H1 (cell line): ENCODE measurements at regions not wholly inside any gene's neighbourhood (a gene's known extent, or its start where the extent isn't known, plus 50 kb on each side); places are given as distances from the start of the nearest gene placed in this dataset.

ENCODE experiments used
- CTCF ChIA-PET: fragments of 300-600 bp; sonication (Branson Sonifier 250); formaldehyde crosslinking; loops from one replicate; lab custom pipeline; 2021; ENCODE audit not compliant: partially characterized antibody; lab: Charles Lee
- POLR2A ChIA-PET: fragments of 300-600 bp; sonication (Branson Sonifier 250); formaldehyde crosslinking; loops from one replicate; lab custom pipeline; 2021; ENCODE audit warnings: inconsistent platforms; ENCODE audit not compliant: partially characterized antibody; lab: Charles Lee
- DNase-seq, 2 experiments: peaks; one replicate each; pipeline versions ENCODE4 v3.0.0 to v3.0.0-alpha.2; 2010 to 2022; ENCODE audit warnings: low spot score in 2 of 2, low read depth in 1 of 2, mixed read lengths in 1 of 2
- FAIRE-seq: peaks from 2 replicates; lab custom pipeline; 2011; peaks lifted over from hg19 to GRCh38; lab: Jason Lieb, UNC
- H2AFZ ChIP-seq: 2 replicates; pipeline ENCODE4 v1.8.1; 2012; ENCODE audit warnings: low read length, inconsistent platforms
- H2AK5ac ChIP-seq: 2 replicates; pipeline ENCODE4 v1.6.1; 2013; ENCODE audit warnings: low read depth, low read length
- H2BK120ac ChIP-seq: replicated peaks from 2 replicates; pipeline ENCODE3; 2013; ENCODE audit warnings: low read depth, low read length, inconsistent platforms
- H2BK12ac ChIP-seq: 2 replicates; pipeline ENCODE4 v1.6.1; 2013; ENCODE audit warnings: low read depth, low read length
- H2BK15ac ChIP-seq: 2 replicates; pipeline ENCODE4 v1.6.1; 2013; ENCODE audit warnings: low read length
- H2BK20ac ChIP-seq: 2 replicates; pipeline ENCODE4 v1.6.1; 2013; ENCODE audit warnings: low read length
- H2BK5ac ChIP-seq: 2 replicates; pipeline ENCODE4 v1.6.1; 2013; ENCODE audit warnings: low read depth, low read length
- H3K14ac ChIP-seq: 2 replicates; pipeline ENCODE4 v1.6.1; 2013; ENCODE audit warnings: inconsistent platforms; ENCODE audit not compliant: insufficient read length
- H3K18ac ChIP-seq: 2 replicates; pipeline ENCODE4 v1.6.1; 2013; ENCODE audit warnings: low read length; ENCODE audit errors: extremely low read depth
- H3K23ac ChIP-seq: 2 replicates; pipeline ENCODE4 v1.6.1; 2013; ENCODE audit warnings: inconsistent platforms; ENCODE audit not compliant: insufficient read length
- H3K23me2 ChIP-seq: 2 replicates; pipeline ENCODE4 v1.6.1; 2013; ENCODE audit warnings: low read depth, low read length
- H3K27ac ChIP-seq: 2 replicates; pipeline ENCODE4 v1.6.1; 2011; ENCODE audit warnings: low read depth, low read length, inconsistent platforms
- H3K27me3 ChIP-seq, 4 experiments: replicated peaks in 1 of 4; 1 replicate in 1 of 4; 2 replicates in 3 of 4; pipeline versions ENCODE4 v1.6.1 to v1.8.1; 2011 to 2013; ENCODE audit warnings: low read length in 3 of 4, mild to moderate bottlenecking in 3 of 4, inconsistent platforms in 2 of 4, mixed read lengths in 2 of 4, moderate library complexity in 1 of 4; ENCODE audit not compliant: control insufficient read depth in 3 of 4, insufficient read depth in 3 of 4; ENCODE audit errors: extremely low read depth in 1 of 4
- H3K36me3 ChIP-seq, 4 experiments: 2 replicates each; pipeline versions ENCODE4 v1.6.1 to v1.8.1; 2011 to 2013; ENCODE audit warnings: mild to moderate bottlenecking in 4 of 4, low read length in 3 of 4, moderate library complexity in 2 of 4, control low read depth in 1 of 4, inconsistent platforms in 1 of 4; ENCODE audit not compliant: insufficient read depth in 4 of 4, control insufficient read depth in 2 of 4
- H3K4ac ChIP-seq: replicated peaks from 2 replicates; pipeline ENCODE3; 2013; ENCODE audit warnings: low read length, low read depth, mixed read lengths, inconsistent platforms; ENCODE audit not compliant: insufficient read length
- H3K4me1 ChIP-seq, 4 experiments: replicated peaks in 1 of 4; 1 replicate in 1 of 4; 2 replicates in 3 of 4; pipeline versions ENCODE4 v1.6.1 to v1.8.1; 2011 to 2013; ENCODE audit warnings: low read length in 3 of 4, inconsistent platforms in 2 of 4, mixed read lengths in 1 of 4; ENCODE audit not compliant: insufficient read depth in 4 of 4, control insufficient read depth in 3 of 4
- H3K4me2 ChIP-seq, 2 experiments: 2 replicates each; pipeline versions ENCODE4 v1.6.1 to v1.8.1; 2011 to 2013; ENCODE audit warnings: low read depth in 2 of 2, low read length in 2 of 2, control low read depth in 1 of 2, inconsistent platforms in 1 of 2, mild to moderate bottlenecking in 1 of 2; ENCODE audit not compliant: insufficient read depth in 1 of 2
- H3K4me3 ChIP-seq, 4 experiments: fragments of 200-600, 300-600 bp in 1 of 4; sonication (generic), shearing (Covaris generic), sonication (Bioruptor Twin) in 1 of 4; 2 replicates each; pipeline versions ENCODE4 v1.5.1 to v1.8.1; 2011 to 2016; ENCODE audit warnings: low read length in 4 of 4, low read depth in 3 of 4, control low read depth in 2 of 4, inconsistent platforms in 2 of 4, mild to moderate bottlenecking in 2 of 4, mixed read lengths in 1 of 4, moderate library complexity in 1 of 4; ENCODE audit not compliant: insufficient read depth in 2 of 4; ENCODE audit errors: extremely low read depth in 1 of 4
- H3K56ac ChIP-seq: replicated peaks from 2 replicates; pipeline ENCODE3; 2013; ENCODE audit warnings: low read depth, mild to moderate bottlenecking, mixed read lengths, low read length, inconsistent platforms; ENCODE audit not compliant: insufficient read length
- H3K79me1 ChIP-seq: 2 replicates; pipeline ENCODE4 v1.6.1; 2013; ENCODE audit warnings: low read depth, low read length, control low read depth
- H3K79me2 ChIP-seq, 2 experiments: 2 replicates each; pipeline versions ENCODE4 v1.6.1 to v1.8.1; 2012 to 2013; ENCODE audit warnings: low read length in 2 of 2, mild to moderate bottlenecking in 2 of 2, inconsistent platforms in 1 of 2; ENCODE audit not compliant: insufficient read depth in 2 of 2, control insufficient read depth in 1 of 2
- H3K9ac ChIP-seq, 4 experiments: replicated peaks in 1 of 4; 1 replicate in 1 of 4; 2 replicates in 3 of 4; pipeline versions ENCODE4 v1.6.1 to v1.8.1; 2011 to 2013; ENCODE audit warnings: low read depth in 3 of 4, low read length in 3 of 4, control low read depth in 2 of 4, mild to moderate bottlenecking in 2 of 4, moderate library complexity in 2 of 4, inconsistent platforms in 1 of 4; ENCODE audit errors: extremely low read depth in 1 of 4
- H3K9me3 ChIP-seq, 2 experiments: 2 replicates each; pipeline versions ENCODE4 v1.6.1 to v1.8.1; 2012 to 2013; ENCODE audit warnings: mild to moderate bottlenecking in 2 of 2, moderate library complexity in 2 of 2, control low read depth in 1 of 2, inconsistent platforms in 1 of 2, low read depth in 1 of 2, low read length in 1 of 2, mixed read lengths in 1 of 2; ENCODE audit not compliant: insufficient read depth in 2 of 2
- H4K20me1 ChIP-seq, 2 experiments: replicated peaks in 1 of 2; 2 replicates each; pipeline versions ENCODE3 to v1.8.1; 2011 to 2013; ENCODE audit warnings: inconsistent platforms in 2 of 2, low read length in 2 of 2, mild to moderate bottlenecking in 1 of 2; ENCODE audit not compliant: insufficient read depth in 2 of 2, control insufficient read depth in 1 of 2
- H4K5ac ChIP-seq: 2 replicates; pipeline ENCODE4 v1.6.1; 2013; ENCODE audit warnings: low read length, low read depth, mixed read lengths, inconsistent platforms; ENCODE audit not compliant: insufficient read length
- H4K8ac ChIP-seq: 2 replicates; pipeline ENCODE4 v1.8.0; 2013; ENCODE audit warnings: mild to moderate bottlenecking, moderate library complexity, low read length, inconsistent platforms; ENCODE audit not compliant: insufficient read depth; ENCODE audit errors: extremely low read depth
- H4K91ac ChIP-seq: replicated peaks from 2 replicates; pipeline ENCODE3; 2013; ENCODE audit warnings: low read length, mixed read lengths, inconsistent platforms; ENCODE audit not compliant: insufficient read length
- WGBS, 2 experiments: shearing (Covaris generic) in 1 of 2; methylation state at CpG; one replicate each; pipeline versions ENCODE4 v1.1.6 to v1.1.7; 2013 to 2015; ENCODE audit warnings: low lambda C conversion rate in 2 of 2, mixed read lengths in 2 of 2, inconsistent platforms in 1 of 2, low coverage in 1 of 2, missing lambda C conversion rate in 1 of 2; ENCODE audit not compliant: insufficient replicate concordance in 2 of 2, insufficient coverage in 1 of 2, insufficient read length in 1 of 2; ENCODE audit errors: extremely low coverage in 1 of 2, missing lambda C conversion rate in 1 of 2; 5-methylcytosine and 5-hydroxymethylcytosine counted together
- TF ChIP-seq, protein P1 (sequence below), 3 experiments: IDR thresholded peaks; 1 replicate in 2 of 3; 2 replicates in 1 of 3; pipeline versions ENCODE4 v1.5.1 to v1.6.1; 2011; ENCODE audit warnings: low read length in 3 of 3, mild to moderate bottlenecking in 3 of 3, inconsistent platforms in 2 of 3, low read depth in 1 of 3, moderate library complexity in 1 of 3; ENCODE audit not compliant: insufficient read depth in 1 of 3; ENCODE audit errors: control extremely low read depth in 1 of 3

DNA sequence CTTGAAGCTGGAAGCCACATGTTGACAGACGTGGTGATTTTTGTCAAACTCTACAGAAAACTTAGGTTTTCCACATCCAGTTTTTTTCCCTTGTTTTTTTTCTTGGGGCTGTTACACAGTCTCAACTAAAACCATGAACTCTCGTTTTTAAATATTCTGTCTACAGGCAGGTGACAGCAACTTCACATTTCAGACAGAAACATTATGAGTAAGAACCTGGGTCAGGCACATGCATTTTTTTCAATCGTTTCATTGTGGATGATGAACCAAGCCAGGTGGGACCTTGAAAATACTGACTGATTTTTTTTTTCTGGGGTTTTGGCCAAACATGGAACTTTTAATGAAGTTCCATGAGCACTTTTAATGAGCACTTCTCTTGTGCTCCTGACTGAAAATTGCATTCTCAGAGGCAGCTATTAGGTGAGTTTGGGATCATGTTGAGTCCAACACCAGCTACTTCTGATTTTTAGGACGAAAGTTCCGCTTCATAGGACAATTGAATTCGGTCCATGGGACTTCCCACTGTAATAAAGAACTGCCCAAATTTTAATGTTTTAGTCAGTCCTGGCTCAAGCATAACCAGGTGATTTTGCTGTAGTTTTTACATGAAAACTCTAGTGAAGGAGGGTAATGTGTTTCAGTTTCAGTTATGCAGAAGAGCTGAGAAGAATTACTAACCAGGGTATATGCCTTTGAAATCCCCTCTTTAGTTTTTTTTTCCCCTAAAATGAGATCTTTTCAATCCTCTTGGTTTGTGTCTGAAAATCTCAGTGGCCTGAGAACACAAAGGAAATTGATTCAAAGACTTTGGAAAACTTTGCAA is 93.2 kb upstream of the ADAMTS16 start:
- H4K8ac ChIP-seq: no peak overlapping the region
- no peak overlapping the region for H2BK120ac ChIP-seq
- H4K5ac ChIP-seq: no peak overlapping the region
- no peak for DNase-seq
- no peak overlapping the region for H3K18ac ChIP-seq
- H3K9ac ChIP-seq: no peak overlapping the region
- no peak for FAIRE-seq
- no peak overlapping the region for H3K4me3 ChIP-seq
- no peak overlapping the region for H2BK12ac ChIP-seq
- no peak overlapping the region for H3K56ac ChIP-seq
- no peaks in the 10 kb centered on the region; a peak in 1 of 4 replicates for H3K9me3 ChIP-seq
- no peak overlapping the region for H2AK5ac ChIP-seq
- no peaks in the 10 kb centered on the region for H4K20me1 ChIP-seq
- H3K27me3 ChIP-seq: no peaks in the 10 kb centered on the region
- H3K27ac ChIP-seq: no peak overlapping the region
- no peak overlapping the region for H4K91ac ChIP-seq
- no peak overlapping the region for H2AFZ ChIP-seq
- no peak overlapping the region for H3K4ac ChIP-seq
- no peaks in the 10 kb centered on the region for H3K4me1 ChIP-seq
- H2BK15ac ChIP-seq: no peak overlapping the region
- H3K4me2 ChIP-seq: no peak overlapping the region
- 89% methylated on average over 6 of the region's 6 CpGs; no CpG with 5 or more reads in 1 of the 2 experiments for WGBS, 2 experiments
- no peaks in the 10 kb centered on the region for H3K79me1 ChIP-seq
- no peak overlapping the region for H2BK20ac ChIP-seq
- no peak overlapping the region for H3K14ac ChIP-seq
- ChIA-PET POLR2A (no interaction called here), CTCF (interaction anchor here (1.2 to 1.7 kb wide), 2 partner anchors 11 to 57 kb away, joined by 3 to 4 read pairs; no protein-coding TSS in a partner anchor)
- no peaks in the 10 kb centered on the region for H3K36me3 ChIP-seq
- no peaks in the 10 kb centered on the region for H3K23me2 ChIP-seq
- H3K23ac ChIP-seq: no peak overlapping the region
- no peaks in the 10 kb centered on the region for H3K79me2 ChIP-seq
- no peak overlapping the region for H2BK5ac ChIP-seq
- TF ChIP-seq, protein P1, sequence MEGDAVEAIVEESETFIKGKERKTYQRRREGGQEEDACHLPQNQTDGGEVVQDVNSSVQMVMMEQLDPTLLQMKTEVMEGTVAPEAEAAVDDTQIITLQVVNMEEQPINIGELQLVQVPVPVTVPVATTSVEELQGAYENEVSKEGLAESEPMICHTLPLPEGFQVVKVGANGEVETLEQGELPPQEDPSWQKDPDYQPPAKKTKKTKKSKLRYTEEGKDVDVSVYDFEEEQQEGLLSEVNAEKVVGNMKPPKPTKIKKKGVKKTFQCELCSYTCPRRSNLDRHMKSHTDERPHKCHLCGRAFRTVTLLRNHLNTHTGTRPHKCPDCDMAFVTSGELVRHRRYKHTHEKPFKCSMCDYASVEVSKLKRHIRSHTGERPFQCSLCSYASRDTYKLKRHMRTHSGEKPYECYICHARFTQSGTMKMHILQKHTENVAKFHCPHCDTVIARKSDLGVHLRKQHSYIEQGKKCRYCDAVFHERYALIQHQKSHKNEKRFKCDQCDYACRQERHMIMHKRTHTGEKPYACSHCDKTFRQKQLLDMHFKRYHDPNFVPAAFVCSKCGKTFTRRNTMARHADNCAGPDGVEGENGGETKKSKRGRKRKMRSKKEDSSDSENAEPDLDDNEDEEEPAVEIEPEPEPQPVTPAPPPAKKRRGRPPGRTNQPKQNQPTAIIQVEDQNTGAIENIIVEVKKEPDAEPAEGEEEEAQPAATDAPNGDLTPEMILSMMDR (IDR thresholded peaks at IDR 0.05; ENCODE audit: control extremely low read depth in 1 of 3, insufficient read depth in 1 of 3, low read depth in 1 of 3, low read length in 3 of 3): no peak
